Activated CD8-positive, alpha-beta memory T cell treated with anti-CD3 and anti-CD28 coated beads, Interleukin-2, amount 10 ng/mL, durations not matched to agents 7 days and 5 days (primary cell): ENCODE measurements at regions not wholly inside any gene's neighbourhood (a gene's known extent, or its start where the extent isn't known, plus 50 kb on each side); places are given as distances from the start of the nearest gene placed in this dataset.

Experiments used
- ATAC-seq: fragments of 150-1000 bp; cut with Tn5 transposase; one replicate; pipeline ENCODE4 v1.10.0; 2021; ENCODE audit warnings: moderate library complexity
- CTCF ChIA-PET: fragments of 350-600 bp; sonication (Branson Sonifier 250); formaldehyde crosslinking; loops from one replicate; lab custom pipeline; 2021; ENCODE audit warnings: antibody characterized with exemption; lab: Charles Lee
- DNase-seq: peaks from one replicate; pipeline ENCODE4 v3.0.0-alpha.2; 2020
- H3K27ac Mint-ChIP-seq: one replicate; pipeline ENCODE4 v1.8.0; 2021; ENCODE audit warnings: mild to moderate bottlenecking, mixed read lengths
- H3K27me3 Mint-ChIP-seq: one replicate; pipeline ENCODE4 v1.8.0; 2021; ENCODE audit warnings: mixed read lengths
- H3K36me3 Mint-ChIP-seq: one replicate; pipeline ENCODE4 v1.8.0; 2021; ENCODE audit warnings: mild to moderate bottlenecking, mixed read lengths
- H3K4me1 Mint-ChIP-seq: one replicate; pipeline ENCODE4 v1.8.0; 2021; ENCODE audit warnings: mixed read lengths
- H3K4me3 Mint-ChIP-seq: one replicate; pipeline ENCODE4 v1.8.0; 2021; ENCODE audit warnings: mild to moderate bottlenecking, moderate library complexity, mixed read lengths
- H3K9me3 Mint-ChIP-seq: one replicate; pipeline ENCODE4 v1.8.0; 2022; ENCODE audit warnings: low read depth, mixed read lengths

DNA sequence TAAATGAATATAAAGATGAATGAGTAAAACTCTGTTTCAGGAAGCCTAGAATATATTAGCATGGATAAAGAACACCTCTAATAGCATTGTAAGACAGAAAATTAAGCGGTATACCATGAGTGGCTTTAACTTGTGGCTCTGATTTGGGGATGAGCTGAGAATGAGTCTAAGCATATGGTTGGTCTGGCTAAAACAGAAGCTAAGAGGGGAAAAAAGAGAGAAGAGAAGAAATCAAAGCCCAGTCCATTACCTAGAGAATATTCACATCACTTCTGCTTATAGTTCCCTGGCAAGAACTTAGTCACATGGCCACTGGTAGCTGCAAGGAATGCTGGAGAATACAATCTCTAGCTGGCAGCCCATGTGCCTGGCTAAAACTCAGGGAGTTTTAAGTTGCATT, 414.5 kb downstream of the PRDM5 start:
- Mint-ChIP-seq H3K36me3 (no peaks in the 10 kb centered on the region), H3K9me3 (peaks cover 3% of the 10 kb centered on the region), H3K27ac (no peak overlapping the region), H3K4me1 (no peaks in the 10 kb centered on the region), H3K4me3 (no peak overlapping the region), H3K27me3 (no peaks in the 10 kb centered on the region)
- no peak for ATAC-seq
- DNase-seq = no peak
- CTCF ChIA-PET = no interaction called here

DNA sequence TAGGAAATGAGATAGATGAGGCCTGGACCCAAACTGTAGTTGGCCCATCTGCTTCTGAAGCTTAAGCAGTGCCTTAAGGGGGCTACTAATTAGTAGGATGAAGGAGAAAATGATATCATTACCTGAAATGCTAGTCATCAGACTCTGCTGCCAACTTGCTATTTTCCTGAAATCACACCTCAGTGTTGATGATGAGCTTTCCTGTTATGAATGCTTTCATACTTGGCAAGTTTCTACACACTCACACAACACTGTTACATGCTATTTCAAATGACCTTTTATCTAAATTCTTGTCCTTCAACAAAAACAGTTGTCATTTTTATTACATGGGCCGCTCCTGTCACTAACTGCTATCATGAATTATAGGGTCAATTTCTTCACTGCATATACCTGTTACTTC, 416.0 kb downstream of the PRDM5 start:
- Mint-ChIP-seq H3K27ac (no peak overlapping the region), H3K9me3 (no peaks in the 10 kb centered on the region), H3K4me1 (no peaks in the 10 kb centered on the region), H3K4me3 (no peak overlapping the region), H3K27me3 (no peaks in the 10 kb centered on the region), H3K36me3 (no peaks in the 10 kb centered on the region)
- DNase-seq (no peak), ATAC-seq (no peak)
- CTCF ChIA-PET = no interaction called here

DNA sequence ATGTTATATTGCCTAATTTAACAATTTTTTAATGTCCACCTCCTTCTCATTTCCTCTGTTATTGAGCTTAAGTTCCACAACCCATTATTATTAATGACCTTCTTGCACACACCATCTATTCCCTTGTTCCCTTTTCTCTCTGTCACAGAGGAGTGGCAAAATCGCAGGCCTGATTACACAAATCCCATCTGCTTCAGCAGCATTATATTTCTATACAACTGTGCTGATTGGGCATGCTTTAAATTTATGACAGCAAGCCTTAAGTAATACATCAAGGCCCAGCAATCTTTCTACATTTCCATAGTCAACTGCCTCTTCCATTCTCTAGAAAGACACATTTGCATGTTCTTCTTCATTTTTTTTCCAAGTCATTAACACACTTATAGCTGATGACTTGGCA, 423.8 kb downstream of the PRDM5 start:
- H3K36me3 Mint-ChIP-seq = no peaks in the 10 kb centered on the region
- no peaks in the 10 kb centered on the region for H3K4me1 Mint-ChIP-seq
- DNase-seq (no peak), ATAC-seq (no peak)
- CTCF ChIA-PET = no interaction called here
- H3K4me3 Mint-ChIP-seq = no peak overlapping the region
- no peaks in the 10 kb centered on the region for H3K27me3 Mint-ChIP-seq
- no peak overlapping the region for H3K27ac Mint-ChIP-seq
- no peaks in the 10 kb centered on the region for H3K9me3 Mint-ChIP-seq

DNA sequence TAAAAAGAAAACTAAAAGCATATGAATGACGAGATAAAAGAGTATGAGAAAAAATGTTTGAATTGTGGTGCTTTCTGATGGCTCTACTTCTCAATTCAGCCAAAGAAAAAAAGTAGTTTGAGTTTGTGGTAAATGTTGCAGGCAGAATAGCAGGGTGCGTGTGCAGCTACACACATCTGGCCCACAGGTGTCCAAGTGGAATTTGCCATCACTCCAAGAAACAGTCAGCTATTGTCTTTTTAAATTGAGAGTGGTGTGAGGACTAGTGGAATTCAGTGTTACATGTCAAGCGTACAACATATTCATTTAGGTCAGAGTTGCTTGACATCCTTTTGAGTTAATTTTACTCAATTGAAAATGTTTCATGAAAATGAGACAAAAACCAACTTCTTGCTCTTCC, 424.8 kb upstream of the MAD2L1 start:
- CTCF ChIA-PET = no interaction called here
- ATAC-seq = no peak
- Mint-ChIP-seq H3K36me3 (no peaks in the 10 kb centered on the region), H3K27me3 (no peaks in the 10 kb centered on the region), H3K4me3 (no peak overlapping the region), H3K9me3 (no peaks in the 10 kb centered on the region), H3K27ac (no peak overlapping the region), H3K4me1 (no peaks in the 10 kb centered on the region)
- DNase-seq = no peak

DNA sequence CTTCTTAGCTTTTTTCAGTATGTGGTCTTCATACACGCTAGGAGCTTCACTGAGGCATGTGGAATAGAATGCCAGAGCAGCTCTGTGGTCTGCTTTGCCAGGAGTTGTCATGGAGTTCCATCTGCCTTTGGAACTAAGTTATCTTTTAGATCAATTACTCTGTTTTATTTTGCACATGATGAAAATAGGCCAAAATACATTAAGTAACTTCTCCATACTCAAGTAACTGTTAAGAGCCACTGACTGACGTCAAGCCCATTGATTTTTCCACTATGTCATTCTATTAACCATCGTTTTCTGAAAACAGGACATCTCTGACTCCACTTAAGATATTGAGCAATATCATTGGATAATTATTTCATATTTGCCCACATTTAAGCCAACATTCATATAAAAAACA, 415.1 kb upstream of the MAD2L1 start:
- CTCF ChIA-PET = no interaction called here
- H3K27ac Mint-ChIP-seq = no peak overlapping the region
- peaks cover 4% of the 10 kb centered on the region for H3K9me3 Mint-ChIP-seq
- no peaks in the 10 kb centered on the region for H3K4me1 Mint-ChIP-seq
- no peaks in the 10 kb centered on the region for H3K27me3 Mint-ChIP-seq
- ATAC-seq = no peak
- H3K4me3 Mint-ChIP-seq = no peak overlapping the region
- no peak for DNase-seq
- H3K36me3 Mint-ChIP-seq = no peaks in the 10 kb centered on the region

DNA sequence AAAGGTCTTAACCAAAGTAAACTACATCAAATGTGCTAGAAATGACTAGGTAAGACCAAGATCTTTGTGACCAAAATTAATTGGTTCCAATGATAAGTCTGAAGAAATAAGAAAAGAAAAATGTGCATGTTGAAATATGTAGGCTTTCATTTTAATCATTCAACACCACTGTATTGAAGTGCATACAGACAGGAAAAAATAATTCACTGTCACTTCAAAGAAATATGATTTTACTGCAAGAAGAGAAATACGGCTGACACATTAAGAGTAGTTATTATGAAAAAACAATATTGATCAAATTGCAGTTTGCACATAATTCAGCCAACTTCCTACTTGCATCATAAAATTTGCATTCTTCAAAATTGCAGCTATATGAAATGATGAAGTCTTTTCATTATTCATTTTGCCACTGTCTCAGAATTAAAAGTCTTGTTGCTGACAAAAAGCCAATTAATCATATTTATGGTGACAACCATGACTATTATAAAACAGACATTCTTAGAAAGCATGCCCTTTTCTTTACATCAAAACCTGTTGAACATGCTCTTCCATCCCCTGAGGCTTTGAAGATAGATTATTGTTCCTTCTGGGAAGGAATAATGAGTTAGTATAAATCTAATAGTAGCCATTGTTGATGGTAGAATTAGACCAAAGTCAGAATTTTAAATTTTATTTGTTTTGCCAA, 405.9 kb upstream of the MAD2L1 start:
- no peaks in the 10 kb centered on the region for H3K9me3 Mint-ChIP-seq
- DNase-seq (no peak), ATAC-seq (no peak)
- peaks cover 2% of the 10 kb centered on the region for H3K27me3 Mint-ChIP-seq
- no peaks in the 10 kb centered on the region for H3K36me3 Mint-ChIP-seq
- CTCF ChIA-PET = no interaction called here
- H3K4me1 Mint-ChIP-seq = no peaks in the 10 kb centered on the region
- no peak overlapping the region for H3K4me3 Mint-ChIP-seq
- H3K27ac Mint-ChIP-seq = no peak overlapping the region

DNA sequence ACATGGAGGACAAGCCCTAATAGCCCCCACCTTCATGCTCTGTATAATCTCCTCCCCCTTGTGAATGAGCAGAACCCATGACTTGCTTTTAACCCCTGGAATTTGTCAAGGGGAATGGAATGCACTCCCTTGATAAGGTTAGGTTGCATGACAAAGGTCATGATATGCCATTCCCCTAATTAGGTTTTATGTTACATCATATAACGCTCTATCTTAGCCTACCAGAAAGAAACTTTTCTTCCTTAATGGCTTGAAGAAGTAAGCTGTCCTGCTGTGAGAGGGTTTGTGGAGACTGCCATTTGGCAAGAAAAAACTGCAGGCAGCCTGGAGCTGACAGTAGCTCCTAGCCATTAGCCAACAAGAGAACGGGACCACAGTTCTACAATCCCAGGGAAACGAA, 399.8 kb upstream of the MAD2L1 start:
- Mint-ChIP-seq H3K27me3 (peaks cover 2% of the 10 kb centered on the region), H3K4me1 (peaks cover 8% of the 10 kb centered on the region), H3K36me3 (no peaks in the 10 kb centered on the region), H3K9me3 (peaks cover 3% of the 10 kb centered on the region), H3K27ac (no peak overlapping the region), H3K4me3 (no peak overlapping the region)
- ATAC-seq (no peak), DNase-seq (no peak)
- CTCF ChIA-PET = no interaction called here

DNA sequence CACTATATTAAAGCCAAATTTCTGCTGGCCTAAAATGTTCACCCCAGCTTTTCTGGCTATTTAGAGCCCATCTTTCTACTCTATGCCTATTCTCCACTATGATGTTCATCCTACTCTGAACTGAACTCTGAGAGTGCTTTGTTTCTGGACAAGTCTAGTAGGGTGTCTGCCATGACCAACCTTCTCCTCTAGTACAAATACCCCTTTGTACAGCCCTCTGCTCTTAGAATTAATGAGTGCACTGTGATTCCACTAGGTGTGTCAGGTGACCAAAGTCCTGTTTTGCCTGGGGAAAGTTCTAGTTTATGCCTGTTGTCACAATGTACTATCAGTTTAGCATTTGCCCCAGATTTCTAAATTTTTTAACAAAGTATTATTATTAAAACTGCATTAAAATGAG, 388.1 kb upstream of the MAD2L1 start:
- no peak overlapping the region for H3K4me3 Mint-ChIP-seq
- ATAC-seq (no peak), DNase-seq (no peak)
- H3K9me3 Mint-ChIP-seq = no peaks in the 10 kb centered on the region
- H3K27me3 Mint-ChIP-seq = peaks cover 9% of the 10 kb centered on the region
- H3K4me1 Mint-ChIP-seq = no peaks in the 10 kb centered on the region
- H3K27ac Mint-ChIP-seq = no peak overlapping the region
- H3K36me3 Mint-ChIP-seq = no peaks in the 10 kb centered on the region
- CTCF ChIA-PET = no interaction called here

DNA sequence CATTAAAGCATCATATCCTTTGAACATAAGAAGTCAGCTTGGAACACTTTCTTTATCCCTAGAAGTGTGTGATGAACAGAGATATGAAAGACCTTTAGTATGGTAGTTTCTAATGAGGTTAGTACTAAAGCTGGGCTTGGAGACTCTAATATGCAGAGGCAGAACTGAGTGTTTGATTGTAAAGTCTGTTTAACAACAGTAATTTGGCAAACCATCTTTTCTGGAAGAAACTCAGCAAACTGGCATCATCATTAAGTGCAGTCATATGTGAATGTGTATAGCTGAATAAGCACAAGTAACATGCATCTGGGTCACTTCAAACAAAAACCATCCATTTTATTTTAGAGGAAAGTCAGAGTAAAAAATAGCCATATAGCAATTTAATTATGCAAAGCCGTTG, 385.9 kb upstream of the MAD2L1 start:
- Mint-ChIP-seq H3K9me3 (no peaks in the 10 kb centered on the region), H3K27ac (no peak overlapping the region), H3K36me3 (no peaks in the 10 kb centered on the region), H3K27me3 (peaks cover 9% of the 10 kb centered on the region), H3K4me3 (no peak overlapping the region), H3K4me1 (no peaks in the 10 kb centered on the region)
- no peak for DNase-seq
- CTCF ChIA-PET = no interaction called here
- no peak for ATAC-seq

DNA sequence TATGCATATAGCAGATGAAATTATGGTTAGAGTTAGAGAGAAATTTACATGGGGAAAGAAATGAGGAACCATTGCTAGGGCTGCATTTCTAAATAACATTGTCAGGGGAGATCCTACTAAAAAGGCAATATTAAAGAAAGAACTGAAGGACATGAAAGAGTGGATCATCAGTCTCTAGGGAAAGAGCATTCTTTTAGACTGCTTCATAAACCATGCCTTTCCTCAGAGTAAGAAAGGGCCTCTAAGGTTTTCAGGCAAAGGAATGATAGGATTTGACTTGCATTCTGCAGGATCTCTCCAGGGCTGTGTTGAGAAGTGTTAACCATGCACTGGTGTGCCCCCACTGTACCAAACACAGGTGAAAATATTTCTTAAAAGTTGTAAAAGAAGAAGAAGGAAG, 385.4 kb upstream of the MAD2L1 start:
- no peak for DNase-seq
- Mint-ChIP-seq H3K36me3 (no peaks in the 10 kb centered on the region), H3K27me3 (peaks cover 9% of the 10 kb centered on the region), H3K4me1 (no peaks in the 10 kb centered on the region), H3K4me3 (no peak overlapping the region), H3K27ac (no peak overlapping the region), H3K9me3 (no peaks in the 10 kb centered on the region)
- CTCF ChIA-PET = no interaction called here
- no peak for ATAC-seq

DNA sequence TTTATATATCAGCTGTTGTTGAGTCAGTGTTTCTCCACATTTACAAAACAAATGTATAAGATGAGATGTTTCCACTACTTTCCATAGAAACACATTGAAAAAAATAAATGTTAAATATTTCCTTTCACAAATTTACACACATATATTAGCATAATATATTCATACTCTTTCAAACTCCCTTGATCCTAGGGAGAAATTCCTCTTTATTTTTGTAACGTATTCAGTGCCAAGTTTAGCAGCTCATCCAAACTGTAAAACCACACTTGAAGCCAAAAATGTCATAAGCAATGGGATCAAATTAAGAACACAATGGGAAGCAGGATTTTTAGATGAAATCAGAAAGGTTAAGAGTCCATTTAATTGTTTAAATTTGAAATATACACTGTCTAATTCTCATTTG, 381.1 kb upstream of the MAD2L1 start:
- peaks cover 4% of the 10 kb centered on the region for H3K27me3 Mint-ChIP-seq
- H3K4me1 Mint-ChIP-seq = peaks cover 7% of the 10 kb centered on the region
- CTCF ChIA-PET = no interaction called here
- H3K9me3 Mint-ChIP-seq = no peaks in the 10 kb centered on the region
- DNase-seq = no peak
- ATAC-seq = no peak
- H3K4me3 Mint-ChIP-seq = no peak overlapping the region
- no peaks in the 10 kb centered on the region for H3K36me3 Mint-ChIP-seq
- no peak overlapping the region for H3K27ac Mint-ChIP-seq

DNA sequence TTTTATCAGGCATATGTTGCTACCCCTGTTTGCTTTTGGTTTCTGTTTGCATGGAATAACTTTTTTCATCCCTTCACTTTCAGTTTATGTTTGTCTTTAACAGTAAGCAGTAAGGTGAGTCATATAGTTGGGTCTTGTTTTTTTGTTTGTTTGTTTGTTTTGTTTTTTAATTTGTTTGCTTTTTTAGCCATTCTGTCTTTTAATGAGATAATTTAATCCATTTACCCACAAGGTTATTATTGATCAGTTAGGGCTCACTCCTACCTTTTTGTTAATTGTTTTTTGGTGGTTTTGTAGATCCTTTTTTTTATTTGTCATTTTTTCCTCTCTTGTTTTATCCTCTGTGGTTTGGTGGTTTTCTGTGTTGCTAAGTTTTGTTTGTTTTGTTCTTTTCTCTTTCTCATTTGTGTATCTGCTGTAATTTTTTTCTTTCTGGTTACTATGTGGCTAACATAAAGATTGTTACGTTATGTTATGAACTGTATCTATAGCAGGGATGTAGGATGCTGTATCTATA, 379.5 kb upstream of the MAD2L1 start:
- no peaks in the 10 kb centered on the region for H3K36me3 Mint-ChIP-seq
- CTCF ChIA-PET = no interaction called here
- no peaks in the 10 kb centered on the region for H3K9me3 Mint-ChIP-seq
- peaks cover 2% of the 10 kb centered on the region for H3K27me3 Mint-ChIP-seq
- peaks cover 7% of the 10 kb centered on the region for H3K4me1 Mint-ChIP-seq
- H3K27ac Mint-ChIP-seq = peak overlapping the region; percentile 76
- ATAC-seq (peak; percentile 75), DNase-seq (no peak)
- H3K4me3 Mint-ChIP-seq = peak overlapping the region; percentile 44

DNA sequence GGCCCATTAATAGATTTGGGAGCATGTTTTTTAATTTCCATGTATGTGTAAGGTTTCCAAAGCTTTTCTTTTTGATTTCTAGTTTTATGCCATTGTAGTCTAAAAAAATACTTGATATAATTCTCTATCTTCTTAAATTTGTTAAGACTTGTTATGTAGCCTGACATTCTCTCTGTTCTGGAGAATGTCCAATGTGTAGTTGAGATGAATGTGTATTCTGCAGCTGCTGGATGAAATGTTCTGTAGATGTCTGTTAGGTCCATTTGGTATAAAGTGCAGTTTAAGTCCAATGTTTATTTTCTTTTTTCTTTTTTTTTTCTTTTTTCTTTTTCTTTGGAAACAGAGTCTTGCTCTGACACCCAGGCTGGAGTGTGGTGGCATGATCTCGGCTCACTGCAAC, 378.5 kb upstream of the MAD2L1 start:
- Mint-ChIP-seq H3K4me1 (peaks cover 7% of the 10 kb centered on the region), H3K27me3 (no peaks in the 10 kb centered on the region), H3K4me3 (no peak overlapping the region), H3K9me3 (no peaks in the 10 kb centered on the region), H3K36me3 (no peaks in the 10 kb centered on the region), H3K27ac (no peak overlapping the region)
- DNase-seq (no peak), ATAC-seq (no peak)
- CTCF ChIA-PET = no interaction called here

DNA sequence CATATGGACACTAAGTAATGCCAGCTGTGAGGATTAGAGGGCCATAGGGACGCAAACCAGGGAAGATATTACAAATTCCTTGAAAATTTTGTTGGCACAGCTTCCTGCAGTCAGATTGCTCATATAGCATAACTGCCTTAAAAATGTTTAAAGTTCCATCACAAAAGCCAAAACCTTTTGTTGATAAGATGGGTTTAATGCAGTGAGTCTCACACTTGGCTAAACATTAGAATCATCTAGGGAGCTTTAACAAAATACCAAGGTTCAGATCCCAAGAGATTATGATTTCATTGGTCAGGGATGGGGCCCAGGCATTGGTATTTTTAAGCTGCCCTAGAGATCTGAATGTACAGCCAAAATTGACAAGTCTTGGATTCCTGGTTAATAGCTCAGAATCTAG, 376.5 kb upstream of the MAD2L1 start:
- no peaks in the 10 kb centered on the region for H3K27me3 Mint-ChIP-seq
- no peak for DNase-seq
- no peak for ATAC-seq
- H3K27ac Mint-ChIP-seq = no peak overlapping the region
- CTCF ChIA-PET = no interaction called here
- H3K36me3 Mint-ChIP-seq = no peaks in the 10 kb centered on the region
- no peaks in the 10 kb centered on the region for H3K9me3 Mint-ChIP-seq
- no peak overlapping the region for H3K4me3 Mint-ChIP-seq
- peaks cover 7% of the 10 kb centered on the region for H3K4me1 Mint-ChIP-seq

DNA sequence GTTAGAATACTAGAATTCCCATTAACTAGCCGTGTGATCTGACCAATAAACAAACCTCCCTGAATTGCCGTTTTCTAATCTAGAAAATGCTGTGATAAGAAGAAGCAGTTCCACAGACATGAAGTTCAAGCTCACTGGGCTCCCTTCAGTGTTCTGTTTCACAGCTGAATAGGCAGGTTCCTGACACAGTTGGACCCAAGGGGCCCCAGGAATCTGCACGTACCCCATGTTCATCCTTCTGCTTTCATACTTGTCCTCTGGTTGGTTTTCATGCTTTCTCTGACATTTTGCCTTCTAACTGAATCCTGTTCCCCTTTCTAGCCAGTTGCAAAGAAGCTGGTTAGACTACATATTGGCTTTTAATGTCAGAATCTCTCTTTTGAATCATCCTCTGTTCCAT, 374.1 kb upstream of the MAD2L1 start:
- Mint-ChIP-seq H3K27me3 (no peaks in the 10 kb centered on the region), H3K27ac (no peak overlapping the region), H3K9me3 (no peaks in the 10 kb centered on the region), H3K4me1 (no peaks in the 10 kb centered on the region), H3K4me3 (no peak overlapping the region), H3K36me3 (no peaks in the 10 kb centered on the region)
- DNase-seq = no peak
- no peak for ATAC-seq
- CTCF ChIA-PET = no interaction called here
